ENCODE measurements at regions not wholly inside any gene's neighbourhood (a gene's known extent, or its start where the extent isn't known, plus 50 kb on each side); places are given as distances from the start of the nearest gene placed in this dataset.

- DNase-seq, result no peak
These were observed 225.8 kb downstream of the TTC32 start for GRCh38 chr2:19675856-19676460.

- no peak for DNase-seq
These were observed 226.7 kb downstream of the TTC32 start for GRCh38 chr2:19675003-19675629.

GRCh38 chr2:19674051-19675002 is 227.5 kb downstream of the TTC32 start:
- no peak for DNase-seq

GRCh38 chr2:19673213-19673791 is 228.5 kb downstream of the TTC32 start:
- no peak for DNase-seq

GRCh38 chr2:19671916-19672315 is 229.9 kb downstream of the TTC32 start:
- no peak for DNase-seq

- DNase-seq, result no peak
These were observed 230.5 kb downstream of the TTC32 start for GRCh38 chr2:19671311-19671710.

- no peak for DNase-seq
These were observed 231.5 kb downstream of the TTC32 start for GRCh38 chr2:19670303-19670702.

GRCh38 chr2:19669559-19669958 is 232.2 kb downstream of the TTC32 start:
- DNase-seq, result no peak

- no peak for DNase-seq
These were observed 232.7 kb downstream of the TTC32 start for GRCh38 chr2:19669126-19669525.

- DNase-seq, result no peak
These were observed 234.2 kb downstream of the TTC32 start for GRCh38 chr2:19667536-19667949.

- DNase-seq, result no peak
These were observed 234.7 kb downstream of the TTC32 start for GRCh38 chr2:19667085-19667484.

GRCh38 chr2:19664646-19665045 is 237.1 kb downstream of the TTC32 start:
- no peak for DNase-seq

GRCh38 chr2:19659024-19659792 is 242.6 kb downstream of the TTC32 start:
- DNase-seq, result no peak

GRCh38 chr2:19656011-19656410 is 245.8 kb downstream of the TTC32 start:
- DNase-seq, result no peak

GRCh38 chr2:19654310-19655090 is 247.3 kb downstream of the TTC32 start:
- DNase-seq, result no peak

- DNase-seq, result no peak
These were observed 248.3 kb downstream of the TTC32 start for GRCh38 chr2:19653509-19653908.

GRCh38 chr2:19652811-19653210 is 249.0 kb downstream of the TTC32 start:
- no peak for DNase-seq

GRCh38 chr2:19651466-19651865 is 250.3 kb downstream of the TTC32 start:
- DNase-seq, result no peak

- DNase-seq, result no peak
These were observed 251.9 kb downstream of the TTC32 start for GRCh38 chr2:19649785-19650380.

GRCh38 chr2:19649142-19649541 is 252.6 kb downstream of the TTC32 start:
- no peak for DNase-seq

GRCh38 chr2:19648583-19648982 is 253.2 kb downstream of the TTC32 start:
- no peak for DNase-seq
